ENCODE measurements at regions not wholly inside any gene's neighbourhood (a gene's known extent, or its start where the extent isn't known, plus 50 kb on each side); places are given as distances from the start of the nearest gene placed in this dataset.
A peak's percentile ranks its signal among the peaks of the same experiment; 100 is the strongest.

GRCh38 chr5:68456756-68457217 lies 241.2 kb downstream of the PIK3R1 start:
- no peak for DNase-seq
- Mint-ChIP-seq H3K27ac (no peak overlapping the region), H3K4me3 (no peak overlapping the region), H3K36me3 (ENCODE audit: low read depth) (no peaks in the 10 kb centered on the region), H3K9me3 (no peaks in the 10 kb centered on the region), H3K4me1 (ENCODE audit: low read depth) (peaks cover 21% of the 10 kb centered on the region), H3K27me3 (no peaks in the 10 kb centered on the region)
- H3K36me3 ChIP-seq (ENCODE audit: insufficient read depth, low read length), result no peaks in the 10 kb centered on the region
- intact Hi-C loops (cut with DNase I, micrococcal nuclease), result no loop called here
- no peak overlapping the region for H3K27ac ChIP-seq (ENCODE audit: low read depth in 1 of 2, low read length in 2 of 2)
- no peak for ATAC-seq (ENCODE audit: poor library complexity)
- ChIA-PET POLR2A (no interaction called here), CTCF (interaction anchor here (1.0 kb wide), 1 partner anchor 170 kb away, joined by 4 read pairs; no protein-coding TSS in a partner anchor)
- no peaks in the 10 kb centered on the region for H3K9me3 ChIP-seq (ENCODE audit: control insufficient read depth in 1 of 2, insufficient read depth in 1 of 2, low read length in 2 of 2)
- no peak for TF ChIP-seq CTCF (IDR thresholded peaks at IDR 0.05)
- no peaks in the 10 kb centered on the region for H3K27me3 ChIP-seq (ENCODE audit: control insufficient read depth in 1 of 2, insufficient read depth in 2 of 2, low read length in 2 of 2)
- peaks cover 6% of the 10 kb centered on the region for H3K4me1 ChIP-seq (ENCODE audit: insufficient read depth, low read length)
- no peak overlapping the region for H3K4me3 ChIP-seq (ENCODE audit: low read length)

- Histone ChIP-seq H3K4me3 (ENCODE audit: low read length) (no peak overlapping the region), H3K27me3 (ENCODE audit: control insufficient read depth in 1 of 2, insufficient read depth in 2 of 2, low read length in 2 of 2) (no peaks in the 10 kb centered on the region), H3K36me3 (ENCODE audit: insufficient read depth, low read length) (no peaks in the 10 kb centered on the region), H3K4me1 (ENCODE audit: insufficient read depth, low read length) (peaks cover 6% of the 10 kb centered on the region), H3K9me3 (ENCODE audit: control insufficient read depth in 1 of 2, insufficient read depth in 1 of 2, low read length in 2 of 2) (no peaks in the 10 kb centered on the region), H3K27ac (ENCODE audit: low read depth in 1 of 2, low read length in 2 of 2) (no peak overlapping the region)
- ATAC-seq (ENCODE audit: poor library complexity) (no peak), DNase-seq (no peak)
- Mint-ChIP-seq H3K4me3 (no peak overlapping the region), H3K27ac (no peak overlapping the region), H3K4me1 (ENCODE audit: low read depth) (peaks cover 21% of the 10 kb centered on the region), H3K36me3 (ENCODE audit: low read depth) (no peaks in the 10 kb centered on the region), H3K9me3 (no peaks in the 10 kb centered on the region), H3K27me3 (no peaks in the 10 kb centered on the region)
- TF ChIP-seq CTCF (IDR thresholded peaks at IDR 0.05), result no peak
- ChIA-PET POLR2A (no interaction called here), CTCF (no interaction called here)
- intact Hi-C loops (cut with DNase I, micrococcal nuclease), result no loop called here
Observed at GRCh38 chr5:68457285-68457684, 241.7 kb downstream of the PIK3R1 start.

- peaks cover 21% of the 10 kb centered on the region for H3K4me1 Mint-ChIP-seq (ENCODE audit: low read depth)
- intact Hi-C loops (cut with DNase I, micrococcal nuclease), result loop anchor here in 1 of 2 experiments (1.0 kb wide), 1 partner anchor 170 kb away; no protein-coding TSS in a partner anchor
- Histone ChIP-seq H3K36me3 (ENCODE audit: insufficient read depth, low read length) (no peaks in the 10 kb centered on the region), H3K4me1 (ENCODE audit: insufficient read depth, low read length) (peaks cover 6% of the 10 kb centered on the region), H3K9me3 (ENCODE audit: control insufficient read depth in 1 of 2, insufficient read depth in 1 of 2, low read length in 2 of 2) (no peaks in the 10 kb centered on the region), H3K4me3 (ENCODE audit: low read length) (no peak overlapping the region), H3K27me3 (ENCODE audit: control insufficient read depth in 1 of 2, insufficient read depth in 2 of 2, low read length in 2 of 2) (no peaks in the 10 kb centered on the region), H3K27ac (ENCODE audit: low read depth in 1 of 2, low read length in 2 of 2) (no peak overlapping the region)
- ATAC-seq (ENCODE audit: poor library complexity), result peak; percentile 84
- no peaks in the 10 kb centered on the region for H3K36me3 Mint-ChIP-seq (ENCODE audit: low read depth)
- DNase-seq, result peak in 8 of 14 experiments; percentile 8 to 71 (median 24)
- H3K27me3 Mint-ChIP-seq, result no peaks in the 10 kb centered on the region
- no peak overlapping the region for H3K27ac Mint-ChIP-seq
- H3K9me3 Mint-ChIP-seq, result no peaks in the 10 kb centered on the region
- no peak for TF ChIP-seq CTCF (IDR thresholded peaks at IDR 0.05)
- CTCF ChIA-PET, result no interaction called here
- POLR2A ChIA-PET, result interaction anchor here (1.0 kb wide), 1 partner anchor 171 kb away, joined by 3 read pairs; no protein-coding TSS in a partner anchor
- no peak overlapping the region for H3K4me3 Mint-ChIP-seq
Observed at GRCh38 chr5:68458416-68459021, 243.0 kb downstream of the PIK3R1 start.

Measured in CD4-positive, alpha-beta T cell (primary cell).